ENCODE measurements at regions not wholly inside any gene's neighbourhood (a gene's known extent, or its start where the extent isn't known, plus 50 kb on each side); places are given as distances from the start of the nearest gene placed in this dataset.

DNA sequence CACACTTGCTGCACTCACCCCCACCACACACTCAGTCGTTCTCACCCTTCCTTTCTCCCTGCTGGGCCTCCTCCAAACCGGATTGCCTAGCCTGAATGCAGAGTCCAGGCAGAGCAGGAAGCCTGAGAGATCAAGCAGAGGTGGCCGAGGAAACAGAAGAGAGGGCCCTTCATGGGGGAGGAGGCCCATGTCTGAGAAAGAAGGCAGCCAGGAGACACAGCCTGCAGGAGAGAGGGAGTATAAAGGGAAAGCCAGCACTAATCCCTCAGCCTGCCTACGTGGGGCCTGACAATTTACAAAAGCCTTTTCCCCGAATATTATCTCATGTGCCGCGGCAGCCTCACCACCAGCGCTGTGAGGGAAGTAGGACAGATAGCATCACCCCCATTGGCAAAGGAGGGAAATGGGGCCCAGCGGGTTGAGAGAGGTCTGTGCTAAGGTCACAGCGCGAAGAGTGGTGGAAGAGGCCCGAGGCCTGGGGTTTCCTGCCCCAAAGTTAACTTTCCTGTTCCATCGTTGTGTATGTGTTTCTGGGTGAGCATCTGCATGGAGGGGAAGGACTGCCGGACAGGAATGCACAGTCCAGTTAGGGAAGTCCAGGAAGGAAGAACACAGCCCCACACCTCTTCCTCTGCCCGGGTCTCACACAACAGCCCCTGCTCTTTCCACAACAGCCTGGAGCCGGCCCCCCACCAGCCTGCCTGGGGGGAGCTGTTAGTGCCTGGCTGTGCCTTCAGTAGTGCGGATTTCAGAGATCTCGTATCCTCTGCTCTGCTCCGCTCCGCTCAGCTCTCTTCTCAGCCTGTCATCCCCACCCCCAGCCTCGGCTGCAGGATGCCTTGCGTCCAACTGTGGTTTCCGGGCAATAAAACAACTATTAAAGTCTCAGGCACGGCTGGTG lies 50.9 kb upstream of the BCOR start:
- intact Hi-C loops (cut with DNase I): no loop called here
- 36 to 65% (median 54%) methylated on average over 23 to 24 of the region's 24 CpGs for WGBS, 4 donors
- peaks cover 56% of the 10 kb centered on the region for H3K27me3 ChIP-seq
- no peak for TF ChIP-seq POLR2A (IDR thresholded peaks at IDR 0.05)
- TF ChIP-seq, protein P1, sequence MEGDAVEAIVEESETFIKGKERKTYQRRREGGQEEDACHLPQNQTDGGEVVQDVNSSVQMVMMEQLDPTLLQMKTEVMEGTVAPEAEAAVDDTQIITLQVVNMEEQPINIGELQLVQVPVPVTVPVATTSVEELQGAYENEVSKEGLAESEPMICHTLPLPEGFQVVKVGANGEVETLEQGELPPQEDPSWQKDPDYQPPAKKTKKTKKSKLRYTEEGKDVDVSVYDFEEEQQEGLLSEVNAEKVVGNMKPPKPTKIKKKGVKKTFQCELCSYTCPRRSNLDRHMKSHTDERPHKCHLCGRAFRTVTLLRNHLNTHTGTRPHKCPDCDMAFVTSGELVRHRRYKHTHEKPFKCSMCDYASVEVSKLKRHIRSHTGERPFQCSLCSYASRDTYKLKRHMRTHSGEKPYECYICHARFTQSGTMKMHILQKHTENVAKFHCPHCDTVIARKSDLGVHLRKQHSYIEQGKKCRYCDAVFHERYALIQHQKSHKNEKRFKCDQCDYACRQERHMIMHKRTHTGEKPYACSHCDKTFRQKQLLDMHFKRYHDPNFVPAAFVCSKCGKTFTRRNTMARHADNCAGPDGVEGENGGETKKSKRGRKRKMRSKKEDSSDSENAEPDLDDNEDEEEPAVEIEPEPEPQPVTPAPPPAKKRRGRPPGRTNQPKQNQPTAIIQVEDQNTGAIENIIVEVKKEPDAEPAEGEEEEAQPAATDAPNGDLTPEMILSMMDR (IDR thresholded peaks at IDR 0.05): no peak
- DNase-seq: no peak
- peaks cover 5 to 19% of the 10 kb centered on the region in 2 donors for H3K4me1 ChIP-seq (replicated peaks in 1 of 2)
- H3K36me3 ChIP-seq (replicated peaks in 1 of 2): no peaks in the 10 kb centered on the region
- H3K27ac ChIP-seq: peak overlapping the region in 2 of 5 donors; percentile 66 to 77
- H3K4me3 ChIP-seq: no peak overlapping the region
- H3K9me3 ChIP-seq (replicated peaks in 1 of 3): no peaks in the 10 kb centered on the region

DNA sequence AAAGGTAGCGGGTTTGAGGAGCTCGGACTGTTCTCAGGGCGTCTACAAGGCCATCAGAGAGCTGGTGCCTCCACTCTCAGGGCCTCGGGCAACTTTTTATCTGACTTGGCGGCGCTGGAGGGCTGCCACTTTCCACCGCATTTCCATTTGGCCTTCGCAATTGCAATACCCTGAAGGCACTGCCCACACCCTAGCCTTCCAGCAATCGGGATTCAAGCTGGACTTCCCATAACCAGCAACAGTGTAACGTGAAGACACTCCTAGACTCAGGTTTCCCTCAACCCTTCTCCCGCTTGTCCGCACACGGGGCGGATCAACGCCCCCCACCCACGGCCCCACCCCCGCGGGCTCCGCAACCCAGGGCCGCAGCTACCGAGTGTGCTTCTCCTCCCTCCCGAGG lies 50.2 kb upstream of the BCOR start:
- TF ChIP-seq, protein P1 (IDR thresholded peaks at IDR 0.05): no peak
- TF ChIP-seq POLR2A (IDR thresholded peaks at IDR 0.05): no peak
- intact Hi-C loops (cut with DNase I): no loop called here
- Histone ChIP-seq H3K36me3 (replicated peaks in 1 of 2) (no peaks in the 10 kb centered on the region), H3K9me3 (replicated peaks in 1 of 3) (no peaks in the 10 kb centered on the region), H3K27ac (peak overlapping the region in 2 of 5 donors; percentile 66 to 77), H3K4me1 (replicated peaks in 1 of 2) (peaks cover 0 to 15% of the 10 kb centered on the region in 2 donors), H3K4me3 (no peak overlapping the region), H3K27me3 (peaks cover 50% of the 10 kb centered on the region)
- DNase-seq: peak in 6 of 7 donors; percentile 61 to 77 (median 66)
- 31 to 80% (median 46%) methylated on average over 2 to 22 of the region's 22 CpGs for WGBS, 4 donors

Small RNA genes in the stretch of these regions (small RNA-seq; reads per million reads assigned to genes)
- gene RF00019: 0 reads per million in 2 donors

Data from adrenal gland (tissue), 9 donors.